H9 (cell line): ENCODE measurements at regions not wholly inside any gene's neighbourhood (a gene's known extent, or its start where the extent isn't known, plus 50 kb on each side); places are given as distances from the start of the nearest gene placed in this dataset.

ENCODE experiments used
- DNase-seq: peaks from one replicate; pipeline ENCODE4 v3.0.0-alpha.2; 2017
- H2AFZ ChIP-seq: one replicate; pipeline ENCODE4 v1.6.1; 2013; ENCODE audit warnings: mild to moderate bottlenecking, low read length, control low read depth, moderate library complexity
- H2AK5ac ChIP-seq: 2 replicates; pipeline ENCODE4 v1.6.1; 2013; ENCODE audit warnings: low read length, control low read depth, mixed read lengths; ENCODE audit not compliant: insufficient read length
- H2BK120ac ChIP-seq: one replicate; pipeline ENCODE4 v1.6.1; 2013; ENCODE audit warnings: low read depth, mild to moderate bottlenecking, low read length, control low read depth, inconsistent platforms; ENCODE audit not compliant: poor library complexity, severe bottlenecking
- H2BK12ac ChIP-seq: 2 replicates; pipeline ENCODE4 v1.6.1; 2013; ENCODE audit warnings: low read length, control low read depth, mixed read lengths, low read depth; ENCODE audit not compliant: insufficient read length
- H2BK15ac ChIP-seq: 2 replicates; pipeline ENCODE4 v1.6.1; 2013; ENCODE audit warnings: low read depth, low read length, control low read depth
- H2BK20ac ChIP-seq: one replicate; pipeline ENCODE4 v1.6.1; 2013; ENCODE audit warnings: low read depth, mild to moderate bottlenecking, low read length, control low read depth, inconsistent platforms; ENCODE audit not compliant: poor library complexity, severe bottlenecking
- H2BK5ac ChIP-seq: 2 replicates; pipeline ENCODE4 v1.6.1; 2013; ENCODE audit warnings: low read length, control low read depth, mixed read lengths; ENCODE audit not compliant: insufficient read length
- H3K14ac ChIP-seq: 2 replicates; pipeline ENCODE4 v1.6.1; 2013; ENCODE audit warnings: low read length, control low read depth; ENCODE audit not compliant: insufficient read depth
- H3K18ac ChIP-seq: 2 replicates; pipeline ENCODE4 v1.6.1; 2013; ENCODE audit warnings: low read depth, mild to moderate bottlenecking, mixed read lengths, low read length, control low read depth; ENCODE audit not compliant: insufficient read length
- H3K23ac ChIP-seq: 2 replicates; pipeline ENCODE4 v1.6.1; 2013; ENCODE audit warnings: low read length, control low read depth, mixed read lengths, low read depth; ENCODE audit not compliant: insufficient read length
- H3K23me2 ChIP-seq: 2 replicates; pipeline ENCODE4 v1.6.1; 2013; ENCODE audit warnings: low read depth, mild to moderate bottlenecking, mixed read lengths, low read length, control low read depth; ENCODE audit not compliant: insufficient read length, poor library complexity, severe bottlenecking
- H3K27ac ChIP-seq: 2 replicates; pipeline ENCODE4 v1.5.1; 2013; ENCODE audit warnings: low read length, control low read depth, mixed read lengths, low read depth; ENCODE audit not compliant: insufficient read length
- H3K27me3 ChIP-seq: 2 replicates; pipeline ENCODE4 v1.6.1; 2013; ENCODE audit warnings: low read length, control low read depth, inconsistent platforms; ENCODE audit not compliant: insufficient read depth
- H3K4ac ChIP-seq: 2 replicates; pipeline ENCODE4 v1.6.1; 2013; ENCODE audit warnings: low read depth, mild to moderate bottlenecking, control low read depth, inconsistent platforms, low read length, moderate library complexity
- H3K4me1 ChIP-seq: 2 replicates; pipeline ENCODE4 v1.6.1; 2013; ENCODE audit warnings: low read length, control low read depth, inconsistent platforms; ENCODE audit not compliant: insufficient read depth
- H3K4me2 ChIP-seq: 2 replicates; pipeline ENCODE4 v1.6.1; 2013; ENCODE audit warnings: low read length, control low read depth, mixed read lengths; ENCODE audit not compliant: insufficient read length, insufficient read depth
- H3K56ac ChIP-seq: 2 replicates; pipeline ENCODE4 v1.6.1; 2013; ENCODE audit warnings: low read depth, mild to moderate bottlenecking, mixed read lengths, low read length, control low read depth; ENCODE audit not compliant: insufficient read length
- H3K79me1 ChIP-seq: 2 replicates; pipeline ENCODE4 v1.6.1; 2013; ENCODE audit warnings: low read depth, mild to moderate bottlenecking, moderate library complexity, low read length, control low read depth, inconsistent platforms; ENCODE audit not compliant: insufficient read depth, poor library complexity, severe bottlenecking
- H3K79me2 ChIP-seq: 2 replicates; pipeline ENCODE4 v1.6.1; 2013; ENCODE audit warnings: low read length, control low read depth, inconsistent platforms; ENCODE audit not compliant: insufficient read depth
- H3K9ac ChIP-seq: 2 replicates; pipeline ENCODE4 v1.6.1; 2013; ENCODE audit warnings: low read length, control low read depth, mixed read lengths; ENCODE audit not compliant: insufficient read length; ENCODE audit errors: extremely low read depth
- H3K9me3 ChIP-seq: one replicate; pipeline ENCODE4 v1.6.1; 2013; ENCODE audit warnings: low read depth, low read length, inconsistent platforms; ENCODE audit not compliant: control insufficient read depth
- H3T11ph ChIP-seq: one replicate; pipeline ENCODE4 v1.6.1; 2013; ENCODE audit warnings: mild to moderate bottlenecking, low read length, control low read depth, inconsistent platforms
- H4K20me1 ChIP-seq: one replicate; pipeline ENCODE4 v1.6.1; 2013; ENCODE audit not compliant: control insufficient read depth, insufficient read length, insufficient read depth
- H4K5ac ChIP-seq: 2 replicates; pipeline ENCODE4 v1.6.1; 2013; ENCODE audit warnings: low read depth, mild to moderate bottlenecking, mixed read lengths, low read length, control low read depth; ENCODE audit not compliant: insufficient read length
- H4K8ac ChIP-seq: replicated peaks from 2 replicates; pipeline ENCODE4 v1.6.1; 2013; ENCODE audit warnings: low read length, control low read depth, mixed read lengths, low read depth; ENCODE audit not compliant: insufficient read length
- H4K91ac ChIP-seq: 2 replicates; pipeline ENCODE4 v1.6.1; 2013; ENCODE audit warnings: low read depth, mild to moderate bottlenecking, moderate library complexity, mixed read lengths, low read length, control low read depth; ENCODE audit not compliant: insufficient read length
- H3K27ac Mint-ChIP-seq, 3 experiments: 2 replicates in 2 of 3; 3 replicates in 1 of 3; pipeline ENCODE4 v1.8.0; 2020 to 2021; ENCODE audit warnings: mixed read lengths in 3 of 3, mild to moderate bottlenecking in 1 of 3, moderate library complexity in 1 of 3
- H3K27me3 Mint-ChIP-seq: 2 replicates; pipeline ENCODE4 v1.8.0; 2021; ENCODE audit warnings: low read depth, mild to moderate bottlenecking, moderate library complexity, mixed read lengths
- H3K36me3 Mint-ChIP-seq, 3 experiments: 2 replicates in 2 of 3; 3 replicates in 1 of 3; pipeline ENCODE4 v1.8.0; 2020 to 2021; ENCODE audit warnings: low read depth in 3 of 3, mixed read lengths in 3 of 3; ENCODE audit not compliant: insufficient read depth in 1 of 3
- H3K4me1 Mint-ChIP-seq, 2 experiments: 2 replicates each; pipeline ENCODE4 v1.8.0; 2020; ENCODE audit warnings: mixed read lengths in 2 of 2
- H3K4me3 Mint-ChIP-seq, 2 experiments: 2 replicates in 1 of 2; 3 replicates in 1 of 2; pipeline ENCODE4 v1.8.0; 2020 to 2021; ENCODE audit warnings: mild to moderate bottlenecking in 2 of 2, mixed read lengths in 2 of 2, moderate library complexity in 1 of 2
- H3K9me3 Mint-ChIP-seq, 2 experiments: 2 replicates in 1 of 2; 3 replicates in 1 of 2; pipeline ENCODE4 v1.8.0; 2020; ENCODE audit warnings: mild to moderate bottlenecking in 2 of 2, mixed read lengths in 2 of 2, moderate library complexity in 1 of 2
- CTCF ChIP-seq: fragments of 200-600 bp; sonication (generic); conservative IDR thresholded peaks from 3 replicates; pipeline ENCODE4 v1.8.0; 2021; ENCODE audit warnings: antibody characterized with exemption, mild to moderate bottlenecking
- WGBS: extraction: QIAGEN DNeasy Blood & Tissue Kit; methylation state at CpG from one replicate; pipeline ENCODE4 v1.1.7; 2013; ENCODE audit warnings: missing lambda C conversion rate, low lambda C conversion rate, mixed read lengths; ENCODE audit not compliant: insufficient read length; ENCODE audit errors: extremely low coverage; 5-methylcytosine and 5-hydroxymethylcytosine counted together

DNA sequence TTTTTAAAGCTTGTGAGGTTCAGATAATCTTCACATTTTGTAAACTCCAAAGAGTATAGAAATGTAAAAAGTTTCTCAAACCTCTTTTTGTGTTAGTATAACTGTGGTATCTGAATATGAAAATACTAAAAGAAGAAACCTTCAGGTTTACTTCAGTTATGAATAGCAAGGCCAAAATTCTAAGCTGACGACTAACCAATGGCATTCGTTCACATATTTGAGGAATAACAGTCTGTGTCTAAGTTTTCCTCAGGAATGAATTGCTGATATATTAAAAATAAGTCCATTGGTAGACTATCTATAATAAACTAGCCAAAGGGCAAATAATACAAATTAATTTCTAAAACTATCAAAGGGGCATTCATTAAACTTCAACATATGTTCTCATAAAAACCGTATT lies 206.0 kb downstream of the CXCL12 start:
- WGBS = no CpG with 5 or more reads among the region's 3 CpGs
- Histone ChIP-seq H2AK5ac (no peak overlapping the region), H3K4ac (no peak overlapping the region), H3K79me1 (no peaks in the 10 kb centered on the region), H3K79me2 (no peaks in the 10 kb centered on the region), H3K18ac (no peak overlapping the region), H3K9ac (no peak overlapping the region), H2BK120ac (no peak overlapping the region), H3K56ac (no peak overlapping the region), H3K4me2 (no peak overlapping the region), H2BK5ac (no peak overlapping the region), H3K27ac (no peak overlapping the region), H4K91ac (no peak overlapping the region), H3K23ac (no peak overlapping the region), H3K4me1 (no peaks in the 10 kb centered on the region), H4K20me1 (no peaks in the 10 kb centered on the region), H3T11ph (no peak overlapping the region), H4K5ac (no peak overlapping the region), H3K14ac (no peak overlapping the region), H3K9me3 (no peaks in the 10 kb centered on the region), H2BK15ac (no peak overlapping the region), H3K27me3 (no peaks in the 10 kb centered on the region), H2BK20ac (no peak overlapping the region), H3K23me2 (no peaks in the 10 kb centered on the region), H4K8ac (no peak overlapping the region), H2AFZ (no peak overlapping the region), H2BK12ac (no peak overlapping the region)
- Mint-ChIP-seq H3K27me3 (no peaks in the 10 kb centered on the region; the same call in 1 of the 2 replicates), H3K27ac (no peak overlapping the region), H3K4me1 (peaks cover under 1 to 2% of the 10 kb centered on the region in 2 experiments; a peak in 1 of 4 replicates), H3K4me3 (no peak overlapping the region), H3K9me3 (no peaks in the 10 kb centered on the region), H3K36me3 (no peaks in the 10 kb centered on the region)
- no peak for TF ChIP-seq CTCF
- no peak for DNase-seq
